Endodermal cell (in vitro differentiated cells): ENCODE measurements at regions not wholly inside any gene's neighbourhood (a gene's known extent, or its start where the extent isn't known, plus 50 kb on each side); places are given as distances from the start of the nearest gene placed in this dataset.
A peak's percentile ranks its signal among the peaks of the same experiment; 100 is the strongest.

Source experiments
- DNase-seq: peaks from one replicate; pipeline ENCODE4 v3.0.0-alpha.2; 2017
- H3K27ac ChIP-seq: 2 replicates; pipeline ENCODE4 v1.5.1; 2013; ENCODE audit warnings: mild to moderate bottlenecking, low read depth, low read length, moderate library complexity
- H3K27me3 ChIP-seq: 2 replicates; pipeline ENCODE4 v1.6.1; 2013; ENCODE audit warnings: mild to moderate bottlenecking, low read length, moderate library complexity; ENCODE audit not compliant: insufficient read depth, control insufficient read depth, poor library complexity, severe bottlenecking
- H3K36me3 ChIP-seq: 2 replicates; pipeline ENCODE4 v1.7.0; 2013; ENCODE audit warnings: mild to moderate bottlenecking, low read length, moderate library complexity; ENCODE audit not compliant: control insufficient read depth, insufficient read depth
- H3K4me1 ChIP-seq: one replicate; pipeline ENCODE4 v1.7.0; 2013; ENCODE audit warnings: low read length; ENCODE audit not compliant: control insufficient read depth, insufficient read depth
- H3K4me3 ChIP-seq: 2 replicates; pipeline ENCODE4 v1.5.1; 2013; ENCODE audit warnings: mild to moderate bottlenecking, low read length, moderate library complexity
- H3K9ac ChIP-seq: 2 replicates; pipeline ENCODE4 v1.6.1; 2013; ENCODE audit warnings: mild to moderate bottlenecking, low read length, moderate library complexity; ENCODE audit not compliant: poor library complexity, severe bottlenecking; ENCODE audit errors: extremely low read depth
- H3K9me3 ChIP-seq: 2 replicates; pipeline ENCODE4 v1.6.1; 2013; ENCODE audit warnings: mild to moderate bottlenecking, low read length, moderate library complexity; ENCODE audit not compliant: control insufficient read depth
- H3K27ac Mint-ChIP-seq: 2 replicates; pipeline ENCODE4 v1.8.0; 2020; ENCODE audit warnings: mixed read lengths
- H3K27me3 Mint-ChIP-seq: 2 replicates; pipeline ENCODE4 v1.8.0; 2021; ENCODE audit warnings: mild to moderate bottlenecking, mixed read lengths; ENCODE audit not compliant: insufficient read depth
- H3K36me3 Mint-ChIP-seq: 2 replicates; pipeline ENCODE4 v1.8.0; 2020; ENCODE audit warnings: low read depth, mixed read lengths
- H3K4me1 Mint-ChIP-seq: 2 replicates; pipeline ENCODE4 v1.8.0; 2020; ENCODE audit warnings: mixed read lengths
- H3K4me3 Mint-ChIP-seq: 2 replicates; pipeline ENCODE4 v1.8.0; 2020; ENCODE audit warnings: mild to moderate bottlenecking, moderate library complexity, mixed read lengths
- H3K9me3 Mint-ChIP-seq: 2 replicates; pipeline ENCODE4 v1.8.0; 2020; ENCODE audit warnings: mild to moderate bottlenecking, mixed read lengths
- WGBS, 2 experiments: methylation state at CpG; one replicate each; pipeline versions ENCODE4 v1.1.5 to v1.1.7; 2013; ENCODE audit warnings: missing lambda C conversion rate in 2 of 2, mixed read lengths in 1 of 2; ENCODE audit not compliant: insufficient coverage in 1 of 2, insufficient read length in 1 of 2; 5-methylcytosine and 5-hydroxymethylcytosine counted together
- TF ChIP-seq, protein P1 (sequence below): fragments of 200-600 bp; sonication (generic); conservative IDR thresholded peaks from 2 replicates; pipeline ENCODE4 v1.5.0; 2021; ENCODE audit warnings: antibody characterized with exemption, mild to moderate bottlenecking

GRCh38 chr5:120866997-120867396 is 402.9 kb downstream of the PRR16 start:
- no peaks in the 10 kb centered on the region for H3K9me3 Mint-ChIP-seq
- no peaks in the 10 kb centered on the region for H3K27me3 Mint-ChIP-seq
- peaks cover 8% of the 10 kb centered on the region for H3K4me1 Mint-ChIP-seq
- DNase-seq, result peak; percentile 66
- Histone ChIP-seq H3K4me1 (no peaks in the 10 kb centered on the region), H3K4me3 (no peak overlapping the region), H3K9ac (no peak overlapping the region), H3K27me3 (no peaks in the 10 kb centered on the region), H3K27ac (no peak overlapping the region), H3K36me3 (no peaks in the 10 kb centered on the region), H3K9me3 (no peaks in the 10 kb centered on the region)
- H3K4me3 Mint-ChIP-seq, result no peak overlapping the region
- TF ChIP-seq, protein P1, sequence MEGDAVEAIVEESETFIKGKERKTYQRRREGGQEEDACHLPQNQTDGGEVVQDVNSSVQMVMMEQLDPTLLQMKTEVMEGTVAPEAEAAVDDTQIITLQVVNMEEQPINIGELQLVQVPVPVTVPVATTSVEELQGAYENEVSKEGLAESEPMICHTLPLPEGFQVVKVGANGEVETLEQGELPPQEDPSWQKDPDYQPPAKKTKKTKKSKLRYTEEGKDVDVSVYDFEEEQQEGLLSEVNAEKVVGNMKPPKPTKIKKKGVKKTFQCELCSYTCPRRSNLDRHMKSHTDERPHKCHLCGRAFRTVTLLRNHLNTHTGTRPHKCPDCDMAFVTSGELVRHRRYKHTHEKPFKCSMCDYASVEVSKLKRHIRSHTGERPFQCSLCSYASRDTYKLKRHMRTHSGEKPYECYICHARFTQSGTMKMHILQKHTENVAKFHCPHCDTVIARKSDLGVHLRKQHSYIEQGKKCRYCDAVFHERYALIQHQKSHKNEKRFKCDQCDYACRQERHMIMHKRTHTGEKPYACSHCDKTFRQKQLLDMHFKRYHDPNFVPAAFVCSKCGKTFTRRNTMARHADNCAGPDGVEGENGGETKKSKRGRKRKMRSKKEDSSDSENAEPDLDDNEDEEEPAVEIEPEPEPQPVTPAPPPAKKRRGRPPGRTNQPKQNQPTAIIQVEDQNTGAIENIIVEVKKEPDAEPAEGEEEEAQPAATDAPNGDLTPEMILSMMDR, result peak; percentile 68
- no peaks in the 10 kb centered on the region for H3K36me3 Mint-ChIP-seq
- no peak overlapping the region for H3K27ac Mint-ChIP-seq
- 93% methylated on average over 7 of the region's 7 CpGs for WGBS, 2 experiments

- TF ChIP-seq, protein P1, result no peak
- Histone ChIP-seq H3K9me3 (no peaks in the 10 kb centered on the region), H3K4me1 (no peaks in the 10 kb centered on the region), H3K36me3 (no peaks in the 10 kb centered on the region), H3K27me3 (no peaks in the 10 kb centered on the region), H3K9ac (no peak overlapping the region), H3K4me3 (no peak overlapping the region), H3K27ac (no peak overlapping the region)
- Mint-ChIP-seq H3K36me3 (no peaks in the 10 kb centered on the region), H3K27ac (no peak overlapping the region), H3K9me3 (no peaks in the 10 kb centered on the region), H3K4me3 (no peak overlapping the region), H3K4me1 (no peaks in the 10 kb centered on the region), H3K27me3 (no peaks in the 10 kb centered on the region)
- WGBS, 2 experiments, result 100% methylated on average over 1 of the region's 1 CpG
- DNase-seq, result no peak
Observed at GRCh38 chr5:120869831-120870230, 405.7 kb downstream of the PRR16 start.

DNA sequence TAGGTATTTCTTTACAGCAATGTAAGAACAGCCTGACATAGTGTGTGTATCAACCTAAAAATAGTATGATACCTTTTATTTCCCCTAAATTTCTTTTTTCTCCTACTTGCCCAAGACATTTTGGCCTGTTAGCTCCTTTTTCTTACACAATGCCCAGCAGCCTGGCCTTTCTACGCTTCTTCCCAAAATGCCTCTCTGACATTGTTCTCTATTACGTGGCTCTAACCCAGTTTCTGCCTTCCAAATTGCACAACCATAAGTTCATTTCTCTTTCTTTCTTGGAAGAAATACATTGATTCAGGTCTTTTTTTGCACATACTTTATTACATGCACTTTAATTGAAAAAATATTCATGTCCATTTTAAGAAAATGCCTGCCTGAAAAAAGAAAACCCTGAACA is 408.2 kb downstream of the PRR16 start:
- no peaks in the 10 kb centered on the region for H3K27me3 ChIP-seq
- Mint-ChIP-seq H3K27ac (no peak overlapping the region), H3K4me3 (no peak overlapping the region), H3K9me3 (no peaks in the 10 kb centered on the region), H3K36me3 (no peaks in the 10 kb centered on the region), H3K27me3 (no peaks in the 10 kb centered on the region), H3K4me1 (no peaks in the 10 kb centered on the region)
- WGBS, 2 experiments, result 94 to 96% methylated on average over 2 of the region's 2 CpGs
- H3K4me3 ChIP-seq, result no peak overlapping the region
- TF ChIP-seq, protein P1, result no peak
- DNase-seq, result no peak
- no peak overlapping the region for H3K27ac ChIP-seq
- H3K36me3 ChIP-seq, result no peaks in the 10 kb centered on the region
- no peaks in the 10 kb centered on the region for H3K4me1 ChIP-seq
- no peak overlapping the region for H3K9ac ChIP-seq
- H3K9me3 ChIP-seq, result no peaks in the 10 kb centered on the region
